ENCODE measurements at regions not wholly inside any gene's neighbourhood (a gene's known extent, or its start where the extent isn't known, plus 50 kb on each side); places are given as distances from the start of the nearest gene placed in this dataset.

- TF ChIP-seq POLR2A (IDR thresholded peaks at IDR 0.05; ENCODE audit: low read depth, low read length) (no peak), POLR2AphosphoS5 (IDR thresholded peaks at IDR 0.05; ENCODE audit: low read depth, low read length) (no peak)
Observed at GRCh38 chr2:181241366-181241765, 215.8 kb upstream of the ITGA4 start.

All from GM12892 (cell line).